Prostate gland (tissue), 2 donors: ENCODE measurements at regions not wholly inside any gene's neighbourhood (a gene's known extent, or its start where the extent isn't known, plus 50 kb on each side); places are given as distances from the start of the nearest gene placed in this dataset.

Experiments
- POLR2A ChIP-seq: fragments of 450-650 bp; IDR thresholded peaks from one replicate; pipeline ENCODE4 v1.6.1; 2016; ENCODE audit warnings: antibody characterized with exemption, mild to moderate bottlenecking
- TF ChIP-seq, protein P1 (sequence below), 4 experiments: fragments of 200-600 bp in 2 of 4; fragments of 450-650 bp in 2 of 4; sonication (generic) in 2 of 4; IDR thresholded peaks; 1 replicate in 3 of 4; 2 replicates in 1 of 4; pipeline ENCODE4 v1.5.1; 2016 to 2019; ENCODE audit warnings: antibody characterized with exemption in 4 of 4, mild to moderate bottlenecking in 2 of 4, moderate library complexity in 2 of 4

DNA sequence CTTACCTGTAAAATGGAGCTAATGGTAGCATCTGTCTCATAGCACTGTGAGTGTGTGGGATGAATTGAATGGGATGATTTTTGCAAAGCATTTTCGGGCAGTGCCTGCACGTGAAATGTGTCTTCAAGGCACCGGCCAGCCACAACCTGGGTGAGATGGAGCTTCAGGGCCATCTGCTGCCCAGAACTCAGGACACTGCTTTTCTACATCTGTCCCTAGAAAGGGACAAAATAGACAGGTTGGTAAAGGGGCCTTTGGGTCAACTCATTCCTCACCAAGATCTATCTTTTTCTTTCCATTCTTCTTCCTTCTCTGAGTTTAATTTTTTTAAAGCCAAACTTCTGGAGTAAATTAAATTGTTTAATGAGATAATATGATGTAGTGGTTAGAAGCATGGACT lies 106.5 kb downstream of the UTP18 start:
- TF ChIP-seq POLR2A: no peak
- TF ChIP-seq, protein P1, sequence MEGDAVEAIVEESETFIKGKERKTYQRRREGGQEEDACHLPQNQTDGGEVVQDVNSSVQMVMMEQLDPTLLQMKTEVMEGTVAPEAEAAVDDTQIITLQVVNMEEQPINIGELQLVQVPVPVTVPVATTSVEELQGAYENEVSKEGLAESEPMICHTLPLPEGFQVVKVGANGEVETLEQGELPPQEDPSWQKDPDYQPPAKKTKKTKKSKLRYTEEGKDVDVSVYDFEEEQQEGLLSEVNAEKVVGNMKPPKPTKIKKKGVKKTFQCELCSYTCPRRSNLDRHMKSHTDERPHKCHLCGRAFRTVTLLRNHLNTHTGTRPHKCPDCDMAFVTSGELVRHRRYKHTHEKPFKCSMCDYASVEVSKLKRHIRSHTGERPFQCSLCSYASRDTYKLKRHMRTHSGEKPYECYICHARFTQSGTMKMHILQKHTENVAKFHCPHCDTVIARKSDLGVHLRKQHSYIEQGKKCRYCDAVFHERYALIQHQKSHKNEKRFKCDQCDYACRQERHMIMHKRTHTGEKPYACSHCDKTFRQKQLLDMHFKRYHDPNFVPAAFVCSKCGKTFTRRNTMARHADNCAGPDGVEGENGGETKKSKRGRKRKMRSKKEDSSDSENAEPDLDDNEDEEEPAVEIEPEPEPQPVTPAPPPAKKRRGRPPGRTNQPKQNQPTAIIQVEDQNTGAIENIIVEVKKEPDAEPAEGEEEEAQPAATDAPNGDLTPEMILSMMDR (IDR thresholded peaks at IDR 0.05): no peak
